Stimulated activated CD8-positive, alpha-beta memory T cell treated with anti-CD3 and anti-CD28 coated beads, Interleukin-4, amount 100 ng/mL, for 24 hours (primary cell): ENCODE measurements at regions not wholly inside any gene's neighbourhood (a gene's known extent, or its start where the extent isn't known, plus 50 kb on each side); places are given as distances from the start of the nearest gene placed in this dataset.

Experiments used
- DNase-seq: peaks from one replicate; pipeline ENCODE4 v3.0.0-alpha.2; 2020; ENCODE audit warnings: low read depth

DNA sequence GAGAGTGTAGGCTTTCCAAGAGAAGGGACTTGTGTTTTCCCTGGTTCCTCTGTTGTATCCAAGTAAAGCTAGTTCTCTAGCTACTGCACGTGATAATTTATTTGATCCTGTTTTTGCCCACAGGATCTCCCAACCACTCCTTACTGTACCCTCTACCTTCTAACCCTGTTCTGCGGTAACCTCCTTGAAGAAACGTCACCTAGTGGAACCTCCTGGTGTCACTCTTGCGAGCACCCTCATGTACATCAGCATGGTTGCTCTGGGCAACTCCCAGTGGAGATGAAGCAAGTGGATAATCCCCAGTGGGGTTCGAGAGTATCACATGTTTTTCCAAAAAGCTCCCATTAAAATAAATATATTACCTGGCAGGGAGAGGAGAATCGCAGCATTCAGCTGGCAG is 108.9 kb upstream of the CLMP start:
- no peak for DNase-seq

DNA sequence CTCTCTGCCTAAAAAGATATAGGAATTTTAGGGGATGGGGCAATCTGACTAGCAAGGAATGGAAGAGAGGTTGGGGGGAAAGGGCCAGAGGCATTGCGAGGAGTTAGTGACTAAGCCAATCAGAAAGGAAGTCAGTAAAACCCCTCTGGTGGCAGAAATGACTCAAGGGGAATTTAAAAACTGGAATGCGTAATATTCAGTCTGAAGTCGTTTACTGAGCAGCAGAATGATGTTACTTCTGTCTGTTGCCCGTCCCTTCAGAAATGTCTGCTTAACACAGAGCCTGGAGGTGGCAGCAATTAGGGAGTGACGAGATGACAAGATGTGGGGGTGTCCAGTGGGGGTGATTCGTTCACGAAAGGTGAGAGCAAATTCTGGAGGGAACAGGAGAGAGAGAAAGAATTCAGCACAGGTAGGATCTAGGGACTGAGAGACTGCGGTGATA is 107.7 kb upstream of the CLMP start:
- no peak for DNase-seq

DNA sequence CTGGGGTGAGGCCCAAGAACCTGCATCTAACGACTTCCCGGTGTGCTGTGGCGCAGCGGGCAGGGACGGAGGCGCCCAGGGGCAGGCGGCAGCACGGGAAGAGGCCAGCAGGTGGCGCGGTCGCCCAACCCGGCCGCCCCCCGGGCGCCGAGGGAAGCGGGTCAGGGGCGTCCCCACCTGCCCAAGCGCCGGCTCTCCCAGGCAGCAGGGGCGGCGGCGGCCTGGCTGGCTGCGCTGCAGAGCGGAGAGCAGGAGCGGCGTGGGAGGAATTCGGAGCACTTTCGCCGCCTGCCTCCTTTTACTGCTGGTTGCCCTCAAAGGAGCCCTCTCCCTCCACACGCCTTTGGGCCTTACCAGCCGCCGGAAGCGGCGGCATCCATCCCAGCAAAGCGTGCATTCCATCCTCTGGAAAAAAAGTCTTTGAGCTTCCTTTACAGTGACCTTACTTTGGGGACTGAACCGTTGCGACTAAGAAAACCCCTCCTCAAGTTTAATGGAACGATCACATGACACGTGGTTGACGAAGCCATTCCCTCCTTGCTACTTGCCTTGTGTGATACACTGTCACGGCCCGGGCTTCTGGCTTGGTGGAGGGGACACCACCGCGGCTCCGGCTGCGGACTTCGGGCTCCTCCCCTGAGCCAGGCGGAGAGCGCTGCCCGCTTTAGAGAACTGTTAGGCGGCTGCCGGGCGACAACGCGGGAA is 106.8 kb upstream of the CLMP start:
- DNase-seq, result peak; percentile 53

DNA sequence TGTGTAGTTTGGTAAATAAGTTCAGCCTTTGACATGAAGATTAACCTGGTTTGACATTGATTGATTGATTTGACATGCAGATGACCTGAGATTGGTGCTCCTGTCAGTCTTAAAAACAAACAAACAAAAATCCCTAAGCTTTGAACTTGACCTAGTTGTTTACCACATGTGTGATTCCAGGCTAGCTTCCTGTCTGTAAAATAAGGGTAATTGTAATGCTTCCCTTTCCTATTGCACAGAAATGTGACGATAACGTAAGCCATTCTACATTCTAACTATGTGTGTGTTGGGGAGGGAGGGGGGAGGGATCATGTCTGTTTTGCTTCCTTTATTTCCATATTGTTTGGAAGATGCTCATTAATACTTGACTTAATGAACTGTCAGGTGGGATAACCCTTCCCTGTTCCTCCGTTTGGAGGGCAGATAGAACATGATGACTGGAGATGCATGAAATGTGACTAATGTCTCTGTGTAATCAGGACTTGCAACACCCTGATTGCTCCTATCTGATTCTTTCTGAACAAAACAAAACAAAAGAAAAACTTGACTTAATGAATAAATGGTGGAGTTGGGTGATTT is 106.1 kb upstream of the CLMP start:
- no peak for DNase-seq

DNA sequence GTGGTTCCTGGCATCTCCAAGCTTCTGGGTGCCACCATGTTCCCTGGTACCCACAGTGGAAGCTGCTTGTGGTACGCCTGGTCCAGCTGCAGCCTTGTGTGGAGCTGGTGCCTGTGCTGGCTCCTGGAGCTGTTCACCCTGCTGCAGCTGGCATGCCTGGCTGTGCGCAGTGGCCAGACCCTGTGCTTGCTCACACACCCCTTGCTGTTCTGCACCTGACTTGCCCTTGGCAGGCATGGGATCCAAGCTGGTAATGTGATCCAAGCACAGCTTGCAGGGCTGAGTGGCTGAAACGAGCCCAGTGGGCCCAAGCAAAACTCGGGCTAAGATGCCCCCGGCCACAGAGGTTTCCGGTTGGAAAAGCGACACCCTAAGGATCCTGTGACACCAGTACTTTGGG is 104.7 kb upstream of the CLMP start:
- no peak for DNase-seq

DNA sequence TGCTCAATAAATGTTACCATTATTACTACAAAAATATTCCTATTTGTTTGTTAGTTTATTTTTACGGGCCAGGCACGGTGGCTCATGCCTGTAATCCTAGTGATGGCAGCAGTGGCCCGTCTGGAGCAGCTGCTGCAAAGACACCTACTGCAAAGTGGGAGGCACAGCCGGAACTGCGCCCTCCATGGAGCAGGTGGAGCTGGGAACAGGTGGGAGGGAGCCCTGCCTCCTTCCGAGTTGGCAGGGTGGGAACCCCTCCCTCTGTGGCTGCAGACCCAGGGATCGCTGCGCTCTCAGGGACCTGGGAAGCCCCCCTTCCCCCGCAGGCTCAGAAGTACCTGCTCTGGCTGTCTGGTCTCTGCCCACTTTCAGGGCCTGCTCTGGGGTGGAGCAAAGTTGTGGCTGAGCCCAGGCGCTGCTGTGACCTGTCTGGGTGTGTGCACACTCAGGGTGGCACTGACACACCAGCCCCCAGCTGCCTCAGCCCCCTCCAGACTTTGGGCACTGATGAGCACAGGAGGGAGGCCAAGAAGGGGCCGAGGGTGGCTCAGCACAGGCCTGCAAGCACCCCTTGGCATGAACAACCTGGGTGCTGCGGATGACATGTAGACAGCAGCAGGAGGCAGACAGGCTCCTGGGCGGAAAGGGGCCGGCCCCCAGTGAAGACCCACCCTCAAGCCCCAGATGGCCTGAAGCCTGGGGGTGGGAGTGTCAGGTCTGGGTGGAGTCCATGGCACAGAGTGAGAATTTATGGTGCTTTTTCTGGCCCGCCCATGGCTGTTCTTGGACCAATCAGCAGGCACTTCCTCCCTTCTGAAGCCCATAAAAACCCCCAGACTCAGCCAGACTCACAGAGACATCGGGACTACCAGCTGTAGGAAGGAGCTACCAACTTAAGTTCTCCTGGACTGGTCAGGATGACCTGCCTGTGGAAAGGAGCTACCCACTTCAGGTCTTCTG is 103.7 kb upstream of the CLMP start:
- no peak for DNase-seq

DNA sequence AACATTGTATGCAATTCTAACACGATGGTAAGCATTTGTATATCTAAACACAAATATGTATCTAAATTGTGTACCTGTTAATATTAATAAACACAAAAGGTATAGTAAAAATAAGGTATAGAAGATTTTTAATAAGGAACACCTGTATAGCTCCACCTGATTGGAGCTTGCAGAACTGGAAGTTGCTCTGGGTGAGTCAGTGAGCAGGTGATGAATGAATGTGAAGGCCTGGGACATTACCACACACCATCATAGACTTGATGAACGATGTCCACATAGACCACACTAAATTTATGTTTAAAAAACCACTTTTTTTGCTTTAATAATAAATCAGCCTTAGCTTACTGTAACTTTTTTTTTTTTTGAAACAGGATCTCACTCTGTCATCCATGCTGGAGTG is 97.6 kb upstream of the CLMP start:
- no peak for DNase-seq

DNA sequence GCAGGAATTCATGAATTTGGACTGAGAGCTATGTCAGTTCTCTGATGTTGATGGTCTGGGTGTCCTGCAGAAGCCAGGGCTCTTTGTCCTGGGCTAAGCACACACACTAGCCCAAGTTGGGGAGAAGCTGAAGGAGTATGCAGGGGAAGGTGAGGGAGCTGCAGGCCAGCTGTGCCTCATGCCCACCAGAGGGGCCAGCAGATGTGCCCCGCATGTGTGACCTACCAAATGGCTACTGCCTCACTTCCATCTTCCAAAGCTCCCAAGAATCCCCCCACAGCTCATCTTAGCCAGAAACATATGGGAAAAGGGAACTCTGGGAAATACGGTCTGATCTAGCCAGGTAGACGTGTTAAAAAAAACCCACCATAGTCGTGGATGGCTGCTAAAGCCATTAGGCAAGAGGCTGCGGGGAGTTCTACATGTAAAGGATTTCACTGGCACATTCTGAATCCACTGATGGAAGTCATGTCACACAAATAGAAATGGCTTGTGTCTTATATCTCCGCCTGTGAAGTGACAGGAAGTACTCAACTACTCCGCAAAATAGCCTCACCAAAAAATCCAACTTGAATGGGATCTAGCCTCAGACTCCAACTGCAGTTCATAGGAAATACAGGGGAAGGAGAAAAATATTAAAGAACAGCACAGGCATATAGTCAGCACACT is 96.3 kb upstream of the CLMP start:
- DNase-seq, result no peak

DNA sequence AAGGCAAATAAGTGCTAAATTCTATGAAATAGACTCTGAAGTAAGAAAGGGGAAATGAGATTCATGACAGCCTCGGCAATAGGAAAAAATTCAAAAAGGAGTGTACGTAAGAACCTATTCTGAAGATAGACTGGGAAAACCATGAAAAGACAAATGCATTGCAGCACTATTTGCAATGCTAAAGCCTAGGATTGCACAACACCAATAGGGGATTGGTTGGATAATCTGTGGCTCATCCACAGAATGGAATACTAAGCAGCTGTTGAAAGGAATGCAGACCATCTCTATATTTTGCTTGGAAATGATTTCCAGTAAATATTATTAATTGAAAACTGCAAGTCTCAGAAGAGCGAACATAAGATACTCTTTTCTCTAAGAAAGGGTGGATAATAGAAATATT is 91.7 kb upstream of the CLMP start:
- DNase-seq, result no peak

DNA sequence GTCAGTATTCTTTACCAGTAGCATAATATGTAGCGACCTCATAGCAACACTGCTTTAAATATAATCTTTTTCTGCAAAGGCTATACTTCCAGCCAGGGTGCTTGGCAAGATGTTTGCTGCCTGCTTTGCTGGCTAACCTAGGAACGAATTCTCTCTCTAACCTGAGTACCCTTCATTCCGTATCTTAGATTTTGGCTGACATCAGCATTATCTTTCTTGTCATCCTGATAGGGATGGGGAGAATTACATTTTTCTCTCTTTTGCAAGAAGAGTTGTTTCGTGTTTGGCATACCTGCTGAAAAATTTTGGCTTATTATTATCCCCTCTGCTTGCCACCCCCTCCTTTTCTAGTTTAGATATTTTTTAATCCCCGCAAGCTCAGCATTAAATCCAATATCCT is 91.2 kb upstream of the CLMP start:
- DNase-seq, result no peak

DNA sequence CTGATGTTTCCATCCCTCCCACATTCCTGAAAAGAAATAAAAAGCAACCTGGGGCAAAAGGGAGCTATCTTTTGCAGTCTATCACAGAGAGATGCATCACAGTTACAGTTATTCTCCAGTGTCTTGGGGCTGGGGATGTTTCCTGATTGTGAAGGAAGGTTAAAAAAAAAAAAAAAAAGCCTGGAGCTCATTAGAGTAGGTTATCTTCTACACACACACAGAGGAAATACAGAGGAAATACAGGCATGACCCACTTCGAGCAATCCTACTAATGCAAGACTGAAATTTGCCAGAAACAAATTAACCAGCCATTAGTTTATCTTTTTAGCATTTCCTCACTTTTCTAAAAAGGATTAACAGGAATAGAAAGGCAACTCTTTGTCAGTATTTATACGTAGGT is 89.4 kb upstream of the CLMP start:
- no peak for DNase-seq

DNA sequence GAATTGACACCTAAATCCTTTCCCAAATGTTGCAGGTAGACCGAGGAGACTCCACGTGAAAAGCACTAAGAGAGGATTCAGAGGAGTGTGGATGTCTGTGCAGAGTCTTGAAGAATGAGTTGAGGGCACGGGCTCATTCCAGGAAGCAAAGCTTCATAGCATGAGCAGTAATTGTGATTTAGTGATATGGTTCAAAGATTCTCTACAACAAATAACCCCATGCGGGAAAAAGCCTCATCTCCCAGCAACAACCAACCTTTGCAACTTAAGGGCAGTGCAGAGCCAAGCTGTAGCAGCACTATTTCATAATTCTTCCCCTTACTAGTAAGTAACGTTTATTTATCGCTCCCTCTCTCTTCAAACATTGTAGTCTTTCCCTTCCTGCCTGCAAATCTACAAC is 87.5 kb upstream of the CLMP start:
- DNase-seq, result no peak

DNA sequence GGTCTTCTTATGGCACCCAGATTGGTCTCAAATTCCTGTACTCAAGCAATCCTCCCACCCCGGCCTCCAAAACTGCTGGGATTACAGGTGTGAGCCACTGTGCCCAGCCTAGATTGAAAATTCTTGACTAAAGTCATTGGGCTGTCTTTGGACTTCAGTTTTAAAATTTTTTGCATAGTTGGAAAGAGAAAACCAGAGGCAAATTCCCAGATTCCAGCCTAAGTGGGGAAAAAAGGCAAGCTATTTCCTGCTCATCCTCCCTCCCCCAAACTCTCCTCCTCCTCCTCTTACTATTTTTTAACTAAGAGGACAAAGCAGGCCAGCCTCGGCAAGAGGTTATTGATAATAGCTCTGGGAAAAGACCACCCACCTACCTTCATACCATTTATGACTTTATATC is 78.6 kb upstream of the CLMP start:
- no peak for DNase-seq

DNA sequence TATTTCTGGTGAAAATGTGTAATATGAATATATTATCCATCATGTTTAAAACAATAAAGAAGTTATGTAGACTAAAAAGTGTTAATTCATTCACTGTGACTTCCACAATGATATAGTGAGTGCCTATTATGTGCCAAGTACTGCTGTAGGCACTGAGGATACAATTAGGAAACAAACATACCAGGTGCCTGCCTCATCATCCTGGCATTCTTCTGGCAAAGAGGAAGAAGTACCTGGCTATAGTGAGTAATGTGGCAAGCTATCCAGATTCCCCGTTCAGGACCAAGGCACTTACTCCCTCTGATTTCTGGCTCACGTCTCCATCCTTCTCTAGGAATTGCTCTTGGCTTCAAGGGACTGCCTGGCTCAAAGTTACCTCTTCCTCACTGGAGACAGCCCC is 77.5 kb upstream of the CLMP start:
- no peak for DNase-seq

DNA sequence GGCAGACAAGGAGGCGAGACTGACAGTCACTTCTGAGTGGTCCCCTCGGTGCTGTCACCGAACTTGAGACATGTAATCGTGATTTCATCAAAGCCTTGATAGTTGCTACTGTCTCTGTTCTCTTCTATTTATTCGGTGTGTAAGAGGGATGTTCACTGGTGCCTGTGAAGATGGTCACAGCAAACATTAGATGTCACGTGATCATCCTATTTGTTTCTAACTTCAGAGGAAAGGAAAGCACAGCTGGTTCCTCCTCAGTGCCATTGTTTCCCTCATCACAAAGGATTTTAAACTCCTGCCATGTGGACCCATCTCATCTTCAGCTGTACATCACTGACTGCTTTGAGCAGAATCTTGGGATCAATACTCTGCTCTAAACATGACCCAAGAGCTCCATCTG is 73.1 kb upstream of the CLMP start:
- DNase-seq, result no peak

DNA sequence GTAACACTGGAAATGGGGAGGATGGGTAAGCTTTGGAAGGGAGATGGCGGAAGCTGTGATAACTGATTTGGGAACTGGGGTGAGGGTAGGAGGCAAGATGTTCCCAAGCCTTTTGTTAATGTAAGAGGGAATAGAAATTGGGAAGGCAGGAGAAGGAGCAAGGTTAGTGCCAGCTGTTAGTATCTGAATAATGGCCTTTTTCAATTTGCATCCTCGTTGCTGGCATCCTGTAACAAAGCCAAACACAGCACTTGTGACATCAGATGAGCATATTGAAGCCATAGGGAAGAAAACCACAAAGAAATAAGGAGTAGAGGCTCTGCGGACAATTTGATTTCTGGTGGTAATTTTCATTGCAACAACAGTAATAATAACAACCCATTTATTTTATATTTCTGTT is 70.9 kb upstream of the CLMP start:
- no peak for DNase-seq

DNA sequence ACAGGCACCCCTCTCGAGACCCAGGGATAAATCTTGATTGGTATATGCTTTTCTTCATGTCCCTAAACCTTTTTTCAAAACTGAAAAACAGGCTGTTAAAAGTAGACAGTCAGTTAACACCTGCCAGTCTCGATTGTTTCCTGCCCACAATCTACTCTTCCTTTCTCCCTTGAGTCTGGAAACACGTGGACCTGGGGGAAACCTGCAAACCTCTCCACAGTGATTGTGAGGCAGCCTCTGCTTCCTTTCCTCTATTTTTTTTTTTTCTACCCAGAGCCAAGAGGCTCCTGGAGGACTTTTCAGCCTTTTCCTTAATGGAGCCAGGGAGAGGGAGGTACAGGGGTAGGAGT is 69.4 kb upstream of the CLMP start:
- DNase-seq, result no peak

DNA sequence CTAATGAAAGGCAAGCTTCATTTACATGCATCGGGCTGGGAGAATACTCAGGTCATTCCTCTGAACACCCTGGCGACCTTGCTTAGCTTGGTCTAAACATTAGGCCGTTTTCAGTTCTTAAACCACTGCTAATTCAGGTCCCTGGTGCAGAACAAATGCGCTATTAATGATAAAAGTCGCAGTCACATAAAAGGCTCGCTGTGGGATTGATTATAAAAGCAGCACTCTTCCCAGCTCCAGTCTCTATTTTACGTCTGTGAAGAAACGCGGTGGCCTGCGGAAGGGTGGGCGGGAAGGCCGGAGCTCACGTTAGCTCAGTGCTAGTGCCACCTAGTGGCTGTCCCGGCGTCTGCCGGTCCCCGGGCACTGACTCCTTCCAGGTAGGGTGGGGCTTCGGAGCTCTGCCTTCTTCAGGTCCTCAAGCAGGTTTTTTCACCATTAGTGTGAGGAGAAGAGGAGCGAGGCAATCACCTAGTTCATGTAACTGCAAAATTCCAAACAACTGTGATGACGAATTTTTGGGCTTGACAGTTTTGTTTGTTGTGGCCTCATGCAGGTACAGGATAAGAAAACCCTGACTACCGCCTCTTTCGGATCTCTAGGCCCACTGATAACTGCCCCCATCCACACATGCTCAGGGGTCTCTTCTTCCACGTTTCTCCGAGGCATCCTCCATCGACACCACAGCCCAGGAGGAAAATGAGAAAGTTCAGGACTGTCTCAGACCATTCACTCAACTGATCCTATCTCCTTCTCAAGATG is 66.5 kb upstream of the CLMP start:
- peak; percentile 58 for DNase-seq

DNA sequence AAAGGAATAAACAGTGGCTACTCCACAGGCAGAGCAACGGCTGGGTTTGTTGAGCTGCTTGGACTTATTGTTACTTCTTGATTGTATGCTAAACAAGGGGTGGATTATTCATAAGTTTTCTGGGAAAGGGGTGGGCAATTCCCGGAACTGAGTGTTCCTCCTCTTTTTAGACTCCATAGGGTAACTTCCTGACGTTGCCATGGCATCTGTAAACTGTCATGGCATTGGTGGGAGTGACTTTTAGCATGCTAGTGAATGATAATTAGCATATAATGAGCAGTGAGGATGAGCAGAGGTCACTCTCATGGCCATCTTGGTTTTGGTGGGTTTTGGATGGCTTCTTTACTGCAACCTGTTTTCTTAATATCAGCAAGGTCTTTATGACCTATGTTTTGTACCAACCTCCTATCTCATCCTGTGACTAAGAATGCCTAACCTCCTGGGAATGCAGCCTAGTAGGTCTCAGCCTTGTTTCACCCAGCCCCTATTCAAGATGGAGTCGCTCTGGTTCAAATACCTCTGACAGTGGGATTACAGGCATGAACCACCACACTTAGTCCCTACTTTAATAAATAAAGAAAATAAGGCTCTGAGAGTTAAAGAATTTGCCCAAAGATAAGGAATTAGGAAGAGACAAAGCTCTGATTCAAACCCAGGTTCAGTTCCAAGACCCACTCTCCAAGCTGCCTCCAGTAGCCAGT is 65.6 kb upstream of the CLMP start:
- DNase-seq, result no peak

DNA sequence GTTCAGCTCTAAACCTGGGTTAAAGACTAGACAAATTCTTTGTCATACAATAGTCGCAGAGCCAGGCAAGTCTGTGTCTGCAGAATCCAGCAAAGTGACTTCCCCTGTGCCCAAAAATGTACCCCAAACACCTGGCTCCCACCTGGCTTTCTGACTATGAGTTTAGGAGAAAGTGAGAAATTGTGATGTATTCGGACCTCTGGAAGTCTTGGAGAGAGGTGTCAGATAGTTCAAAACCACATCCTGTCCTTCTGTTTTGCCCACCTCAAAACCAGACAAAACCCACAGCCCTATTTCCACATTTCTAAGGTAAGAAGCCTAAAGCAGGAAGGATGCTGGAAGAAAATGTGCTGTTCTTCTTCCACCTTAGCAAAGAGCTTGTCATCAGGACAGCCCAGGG is 63.8 kb upstream of the CLMP start:
- no peak for DNase-seq

DNA sequence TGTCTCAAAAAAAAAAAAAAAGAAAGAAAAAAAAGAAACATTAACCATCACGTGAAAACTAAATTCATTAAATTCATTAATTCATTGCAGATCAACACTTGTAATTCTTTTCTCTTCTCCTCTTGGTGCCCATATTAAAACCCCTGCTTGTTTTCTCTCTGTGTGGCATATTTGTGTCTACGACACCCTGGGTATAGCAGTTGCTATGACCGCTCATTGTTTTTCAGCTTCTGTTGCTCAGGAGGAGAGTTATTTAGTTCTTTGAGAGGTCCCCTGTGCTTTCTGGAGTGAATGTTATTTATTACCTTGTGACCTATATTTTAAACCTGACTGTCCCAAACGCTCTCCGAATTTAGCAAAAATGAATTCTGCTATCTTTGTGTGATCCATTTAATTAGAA is 62.3 kb upstream of the CLMP start:
- no peak for DNase-seq
